ENCODE measurements at regions not wholly inside any gene's neighbourhood (a gene's known extent, or its start where the extent isn't known, plus 50 kb on each side); places are given as distances from the start of the nearest gene placed in this dataset.

DNA sequence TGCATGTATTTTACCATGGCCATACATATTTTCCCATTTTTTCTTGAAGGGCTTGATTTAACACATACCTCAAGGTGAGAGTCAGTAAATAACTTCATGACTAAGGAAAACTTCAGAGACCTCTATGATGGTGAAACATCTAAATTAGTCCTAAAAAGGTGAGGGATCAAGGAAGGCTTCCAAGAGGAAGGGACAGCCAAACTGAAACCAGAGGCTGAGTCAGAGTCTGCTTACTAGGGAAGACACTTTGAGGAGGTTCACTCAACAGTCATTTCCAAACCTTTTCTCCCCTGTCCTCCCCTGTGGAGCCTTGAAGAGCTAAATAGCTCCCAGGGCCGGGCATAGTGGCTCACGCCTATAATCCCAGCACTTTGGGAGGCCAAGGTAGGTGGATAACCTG lies 206.6 kb downstream of the SHQ1 start:
- no peak overlapping the region for H3K4me3 ChIP-seq (ENCODE audit: low read depth, low read length)
- DNase-seq (ENCODE audit: low read depth) = no peak
- TF ChIP-seq, protein P1, sequence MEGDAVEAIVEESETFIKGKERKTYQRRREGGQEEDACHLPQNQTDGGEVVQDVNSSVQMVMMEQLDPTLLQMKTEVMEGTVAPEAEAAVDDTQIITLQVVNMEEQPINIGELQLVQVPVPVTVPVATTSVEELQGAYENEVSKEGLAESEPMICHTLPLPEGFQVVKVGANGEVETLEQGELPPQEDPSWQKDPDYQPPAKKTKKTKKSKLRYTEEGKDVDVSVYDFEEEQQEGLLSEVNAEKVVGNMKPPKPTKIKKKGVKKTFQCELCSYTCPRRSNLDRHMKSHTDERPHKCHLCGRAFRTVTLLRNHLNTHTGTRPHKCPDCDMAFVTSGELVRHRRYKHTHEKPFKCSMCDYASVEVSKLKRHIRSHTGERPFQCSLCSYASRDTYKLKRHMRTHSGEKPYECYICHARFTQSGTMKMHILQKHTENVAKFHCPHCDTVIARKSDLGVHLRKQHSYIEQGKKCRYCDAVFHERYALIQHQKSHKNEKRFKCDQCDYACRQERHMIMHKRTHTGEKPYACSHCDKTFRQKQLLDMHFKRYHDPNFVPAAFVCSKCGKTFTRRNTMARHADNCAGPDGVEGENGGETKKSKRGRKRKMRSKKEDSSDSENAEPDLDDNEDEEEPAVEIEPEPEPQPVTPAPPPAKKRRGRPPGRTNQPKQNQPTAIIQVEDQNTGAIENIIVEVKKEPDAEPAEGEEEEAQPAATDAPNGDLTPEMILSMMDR (IDR thresholded peaks at IDR 0.05; ENCODE audit: insufficient read depth, low read depth, low read length, missing control alignments) = no peak

DNA sequence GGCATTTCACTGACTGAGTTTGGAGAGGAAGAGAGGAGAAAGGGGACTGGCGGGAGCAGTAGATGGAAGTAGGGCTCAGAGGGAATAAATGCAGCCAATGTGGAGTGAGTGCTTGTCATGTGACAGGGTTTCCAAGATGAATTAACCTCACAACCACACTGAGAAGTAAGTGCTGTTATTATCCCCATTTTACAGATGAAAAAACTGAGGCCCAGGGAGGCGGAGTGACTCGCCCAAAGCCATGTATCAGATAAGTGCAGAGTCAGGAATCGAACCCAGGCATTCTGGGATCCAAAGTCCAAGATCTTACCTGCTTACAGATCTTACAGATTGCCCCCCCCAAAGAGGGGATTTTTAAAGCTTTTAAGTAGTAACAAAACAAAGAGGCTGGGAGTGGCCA lies 207.2 kb downstream of the SHQ1 start:
- no peak for DNase-seq (ENCODE audit: low read depth)
- TF ChIP-seq, protein P1 (IDR thresholded peaks at IDR 0.05; ENCODE audit: insufficient read depth, low read depth, low read length, missing control alignments) = no peak
- no peak overlapping the region for H3K4me3 ChIP-seq (ENCODE audit: low read depth, low read length)

DNA sequence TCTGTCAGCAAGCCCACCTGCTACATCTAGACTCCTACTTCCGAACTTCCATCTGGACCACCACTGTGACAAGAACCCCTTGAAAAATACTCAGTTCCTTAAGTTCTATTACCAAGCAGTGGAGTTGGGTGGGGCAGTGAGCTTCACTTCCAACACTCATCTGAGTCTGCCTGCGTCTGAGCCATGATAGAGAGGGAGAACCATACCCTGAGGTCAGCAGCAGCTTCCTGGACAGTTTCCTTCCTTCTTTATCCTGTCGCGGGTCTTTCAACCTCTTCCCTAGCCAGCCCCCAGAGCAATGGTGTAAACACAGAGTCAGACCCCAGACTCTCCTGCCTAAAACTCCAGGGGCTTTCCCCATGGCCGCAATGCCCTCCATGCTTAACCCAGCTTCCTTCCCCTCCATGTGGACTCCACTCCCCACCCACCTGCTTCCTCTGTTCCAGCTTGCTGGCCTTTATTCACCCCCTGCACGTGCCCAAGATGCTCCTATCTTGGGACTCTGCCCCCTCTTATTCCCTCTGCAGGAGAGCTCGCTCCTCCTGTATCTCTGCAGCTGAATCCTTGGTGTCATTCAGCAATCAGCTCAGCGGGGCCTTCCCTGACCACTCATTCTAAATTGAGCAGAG lies 211.2 kb downstream of the SHQ1 start:
- no peak overlapping the region for H3K4me3 ChIP-seq (ENCODE audit: low read depth, low read length)
- DNase-seq (ENCODE audit: low read depth) = no peak

DNA sequence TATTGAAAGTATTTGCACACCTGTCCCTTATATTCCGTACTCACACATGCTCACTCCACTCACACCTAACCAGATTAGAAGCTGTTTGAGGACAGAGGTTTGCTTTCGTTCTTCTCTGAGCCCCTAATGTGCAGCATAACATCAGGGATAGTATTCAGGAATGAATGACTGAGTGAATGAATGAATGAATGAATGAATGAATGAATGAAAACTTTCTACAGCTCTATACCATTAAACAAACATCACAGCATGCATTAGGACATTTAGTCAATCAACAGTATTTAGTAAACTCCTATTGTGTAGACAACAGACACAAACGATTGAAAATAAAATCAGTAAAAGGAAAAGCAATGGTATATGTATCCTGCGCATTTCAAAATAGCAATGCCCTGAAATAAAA lies 212.7 kb downstream of the SHQ1 start:
- DNase-seq (ENCODE audit: low read depth) = no peak
- TF ChIP-seq, protein P1 (IDR thresholded peaks at IDR 0.05; ENCODE audit: insufficient read depth, low read depth, low read length, missing control alignments) = no peak

More for the DNA sequence above, 211.2 kb downstream of the SHQ1 start:
- TF ChIP-seq, protein P1 (IDR thresholded peaks at IDR 0.05; ENCODE audit: insufficient read depth, low read depth, low read length, missing control alignments) = no peak

DNA sequence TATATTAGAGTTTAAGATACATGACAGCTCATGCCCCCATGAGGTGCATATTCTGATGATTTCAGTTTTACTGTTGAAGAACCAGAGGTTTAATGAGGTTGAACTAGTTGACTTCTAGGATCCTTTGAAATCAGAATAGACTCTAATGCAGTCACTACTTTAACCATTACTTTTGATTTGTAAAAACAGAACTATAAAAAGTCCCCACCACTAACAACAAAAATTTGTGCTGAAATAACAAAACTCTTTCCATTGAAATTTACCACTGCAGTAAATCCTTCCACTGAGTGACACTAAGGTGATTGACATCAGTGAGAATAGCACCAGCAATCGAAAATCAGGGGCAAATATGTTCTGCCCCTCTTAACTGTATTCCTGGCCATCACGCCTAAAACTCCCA lies 214.1 kb downstream of the SHQ1 start:
- DNase-seq (ENCODE audit: low read depth) = peak; percentile 49
- TF ChIP-seq, protein P1 (IDR thresholded peaks at IDR 0.05; ENCODE audit: insufficient read depth, low read depth, low read length, missing control alignments) = no peak
- no peak overlapping the region for H3K4me3 ChIP-seq (ENCODE audit: low read depth, low read length)

More for the DNA sequence above, 212.7 kb downstream of the SHQ1 start:
- H3K4me3 ChIP-seq (ENCODE audit: low read depth, low read length) = no peak overlapping the region

DNA sequence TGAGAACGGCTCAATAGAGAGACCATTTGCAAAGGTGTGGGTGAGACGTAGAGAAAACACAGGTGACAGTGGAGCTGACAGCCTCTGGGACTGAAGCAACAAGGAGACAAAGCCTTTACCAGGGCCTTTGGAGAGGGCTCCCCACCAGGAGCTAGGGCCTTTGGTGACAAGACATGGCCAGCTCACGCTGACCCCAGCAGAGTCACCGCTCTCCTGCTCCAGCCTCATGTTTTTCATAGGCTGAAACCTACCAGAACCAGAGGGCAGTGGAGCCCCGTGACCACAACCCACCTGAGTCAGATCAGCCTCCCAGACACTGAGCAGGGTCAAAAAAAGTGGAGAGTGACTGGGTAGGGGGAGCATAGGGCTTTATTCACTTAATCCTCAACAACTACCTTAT lies 214.7 kb downstream of the SHQ1 start:
- DNase-seq (ENCODE audit: low read depth) = peak; percentile 23
- H3K4me3 ChIP-seq (ENCODE audit: low read depth, low read length) = no peak overlapping the region
- TF ChIP-seq, protein P1 (IDR thresholded peaks at IDR 0.05; ENCODE audit: insufficient read depth, low read depth, low read length, missing control alignments) = no peak

DNA sequence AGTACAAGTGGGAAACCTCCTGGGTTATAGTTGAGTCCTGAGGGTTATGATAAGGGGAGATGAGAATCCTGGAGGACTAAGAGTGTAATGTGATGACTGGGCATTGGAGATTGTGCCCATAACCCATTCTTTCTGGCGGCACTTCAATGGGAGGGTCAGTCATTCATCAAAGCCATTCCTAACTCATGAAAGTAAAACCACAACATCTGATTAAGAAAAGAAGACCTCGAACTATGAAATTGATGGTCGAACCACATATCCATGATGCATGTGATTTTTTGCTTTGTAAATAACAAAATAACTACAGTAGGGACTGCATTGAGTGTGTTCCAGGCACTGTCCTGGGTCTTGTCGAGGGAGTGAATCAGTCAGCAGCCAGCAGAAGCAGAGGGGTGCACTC lies 215.1 kb downstream of the SHQ1 start:
- DNase-seq (ENCODE audit: low read depth) = no peak

More for the DNA sequence above, 215.1 kb downstream of the SHQ1 start:
- TF ChIP-seq, protein P1 (IDR thresholded peaks at IDR 0.05; ENCODE audit: insufficient read depth, low read depth, low read length, missing control alignments) = no peak
- no peak overlapping the region for H3K4me3 ChIP-seq (ENCODE audit: low read depth, low read length)

All from GM12865 (cell line).